ENCODE measurements at regions not wholly inside any gene's neighbourhood (a gene's known extent, or its start where the extent isn't known, plus 50 kb on each side); places are given as distances from the start of the nearest gene placed in this dataset.

- no peak overlapping the region for H3K4me3 ChIP-seq (ENCODE audit: low read depth, low read length)
- TF ChIP-seq CTCF (IDR thresholded peaks at IDR 0.05; ENCODE audit: control insufficient read depth, extremely low read depth, insufficient read depth) = no peak
- DNase-seq (ENCODE audit: low read depth) = no peak
Observed at GRCh38 chr9:90969021-90969675, 167.5 kb downstream of the SYK start.

GRCh38 chr9:90970608-90971007 is 169.0 kb downstream of the SYK start:
- H3K4me3 ChIP-seq (ENCODE audit: low read depth, low read length) = no peak overlapping the region
- TF ChIP-seq CTCF (IDR thresholded peaks at IDR 0.05; ENCODE audit: control insufficient read depth, extremely low read depth, insufficient read depth) = no peak
- no peak for DNase-seq (ENCODE audit: low read depth)

GRCh38 chr9:90972057-90972456 is 170.4 kb downstream of the SYK start:
- H3K4me3 ChIP-seq (ENCODE audit: low read depth, low read length) = no peak overlapping the region
- DNase-seq (ENCODE audit: low read depth) = no peak
- no peak for TF ChIP-seq CTCF (IDR thresholded peaks at IDR 0.05; ENCODE audit: control insufficient read depth, extremely low read depth, insufficient read depth)

- no peak for TF ChIP-seq CTCF (IDR thresholded peaks at IDR 0.05; ENCODE audit: control insufficient read depth, extremely low read depth, insufficient read depth)
- DNase-seq (ENCODE audit: low read depth) = no peak
Observed at GRCh38 chr9:90974016-90974415, 172.4 kb downstream of the SYK start.

GRCh38 chr9:90974643-90975245 is 173.1 kb downstream of the SYK start:
- no peak for DNase-seq (ENCODE audit: low read depth)
- TF ChIP-seq CTCF (IDR thresholded peaks at IDR 0.05; ENCODE audit: control insufficient read depth, extremely low read depth, insufficient read depth) = no peak
- no peak overlapping the region for H3K4me3 ChIP-seq (ENCODE audit: low read depth, low read length)

More at GRCh38 chr9:90974016-90974415, 172.4 kb downstream of the SYK start:
- H3K4me3 ChIP-seq (ENCODE audit: low read depth, low read length) = no peak overlapping the region

GRCh38 chr9:90975781-90976538 is 174.3 kb downstream of the SYK start:
- no peak for DNase-seq (ENCODE audit: low read depth)
- no peak for TF ChIP-seq CTCF (IDR thresholded peaks at IDR 0.05; ENCODE audit: control insufficient read depth, extremely low read depth, insufficient read depth)
- no peak overlapping the region for H3K4me3 ChIP-seq (ENCODE audit: low read depth, low read length)
